ENCODE measurements at regions not wholly inside any gene's neighbourhood (a gene's known extent, or its start where the extent isn't known, plus 50 kb on each side); places are given as distances from the start of the nearest gene placed in this dataset.
"Not testable (repeated sequence)": the region's sequence is repeated elsewhere in the genome, so short reads cannot be mapped to it uniquely, and the experiment has no call there.

DNA sequence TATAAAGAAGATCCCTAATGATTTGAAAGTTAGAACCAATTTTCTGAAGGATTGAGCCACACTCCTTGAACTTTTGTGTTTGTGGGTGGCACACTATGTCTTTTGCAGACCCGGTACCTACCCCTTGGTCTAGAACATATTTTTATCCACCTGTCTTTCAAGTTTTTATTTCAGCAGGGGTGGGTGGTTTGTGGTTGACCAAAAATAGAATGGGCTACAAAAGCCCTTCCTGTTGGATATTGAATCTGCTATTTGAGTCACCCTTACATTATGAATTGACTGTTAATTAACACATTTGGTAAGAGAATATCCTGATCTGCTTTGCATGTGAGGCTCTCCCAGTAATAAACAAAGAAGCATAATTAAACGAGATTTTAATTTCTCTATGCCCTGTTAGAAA is 401.2 kb downstream of the POTEH start:
- not testable (repeated sequence) for H2BK20ac ChIP-seq (ENCODE audit: low read depth, low read length, poor library complexity, severe bottlenecking); H3K4ac ChIP-seq (ENCODE audit: low read depth, low read length); H2BK12ac ChIP-seq (ENCODE audit: insufficient read length, low read depth, low read length); H2AFZ ChIP-seq (ENCODE audit: low read length); H3K9ac ChIP-seq (ENCODE audit: extremely low read depth, insufficient read length, low read length); H3K14ac ChIP-seq (ENCODE audit: insufficient read depth, low read length); H3K23me2 ChIP-seq (ENCODE audit: insufficient read length, low read depth, low read length, poor library complexity, severe bottlenecking); H2BK15ac ChIP-seq (ENCODE audit: low read depth, low read length); H3K79me2 ChIP-seq (ENCODE audit: insufficient read depth, low read length); H3K23ac ChIP-seq (ENCODE audit: insufficient read length, low read depth, low read length); H3K27me3 ChIP-seq (ENCODE audit: insufficient read depth, low read length); H2BK120ac ChIP-seq (ENCODE audit: low read depth, low read length, poor library complexity, severe bottlenecking); H4K20me1 ChIP-seq (ENCODE audit: control insufficient read depth, insufficient read depth, insufficient read length); H3K4me2 ChIP-seq (ENCODE audit: insufficient read depth, insufficient read length, low read length); H3K9me3 ChIP-seq (ENCODE audit: control insufficient read depth, low read depth, low read length); H3K27ac ChIP-seq (ENCODE audit: insufficient read length, low read depth, low read length); H3K27me3 Mint-ChIP-seq (ENCODE audit: low read depth); H3K79me1 ChIP-seq (ENCODE audit: insufficient read depth, low read depth, low read length, poor library complexity, severe bottlenecking); H3K27ac Mint-ChIP-seq; H3K18ac ChIP-seq (ENCODE audit: insufficient read length, low read depth, low read length); H3K4me1 ChIP-seq (ENCODE audit: insufficient read depth, low read length); H4K91ac ChIP-seq (ENCODE audit: insufficient read length, low read depth, low read length); H2AK5ac ChIP-seq (ENCODE audit: insufficient read length, low read length); H4K5ac ChIP-seq (ENCODE audit: insufficient read length, low read depth, low read length); H3K36me3 Mint-ChIP-seq (ENCODE audit: insufficient read depth in 1 of 3, low read depth in 3 of 3); H3T11ph ChIP-seq (ENCODE audit: low read length); H3K56ac ChIP-seq (ENCODE audit: insufficient read length, low read depth, low read length); H3K4me3 Mint-ChIP-seq; H2BK5ac ChIP-seq (ENCODE audit: insufficient read length, low read length); H4K8ac ChIP-seq (replicated peaks; ENCODE audit: insufficient read length, low read depth, low read length); DNase-seq; H3K4me1 Mint-ChIP-seq
- peaks cover 49 to 51% of the 10 kb centered on the region in 2 experiments for H3K9me3 Mint-ChIP-seq
- WGBS (ENCODE audit: extremely low coverage, insufficient read length, low lambda C conversion rate): no CpG with 5 or more reads among the region's 2 CpGs

DNA sequence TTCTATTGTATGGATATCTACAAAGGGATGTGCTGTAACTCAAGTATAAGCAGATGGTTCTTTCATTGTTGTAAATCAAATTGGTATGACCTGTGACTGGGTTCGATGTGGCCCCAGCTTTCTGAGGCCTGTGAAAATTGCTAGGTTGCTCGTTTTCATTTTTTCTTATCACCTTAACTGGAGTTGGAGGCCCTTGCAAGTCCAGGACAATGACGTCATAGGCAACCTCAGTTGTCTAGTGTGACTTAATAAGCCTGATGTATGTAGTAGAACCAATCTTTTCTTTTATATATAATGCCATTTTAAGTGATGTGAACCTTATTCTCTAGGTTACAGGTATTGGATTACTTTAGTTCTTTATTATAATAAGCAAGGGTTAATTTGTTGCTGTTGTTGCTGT is 415.3 kb downstream of the POTEH start:
- not testable (repeated sequence) for H4K5ac ChIP-seq (ENCODE audit: insufficient read length, low read depth, low read length); H3K56ac ChIP-seq (ENCODE audit: insufficient read length, low read depth, low read length); H3K23ac ChIP-seq (ENCODE audit: insufficient read length, low read depth, low read length); H3K4me2 ChIP-seq (ENCODE audit: insufficient read depth, insufficient read length, low read length); H2BK120ac ChIP-seq (ENCODE audit: low read depth, low read length, poor library complexity, severe bottlenecking); H3K4me1 ChIP-seq (ENCODE audit: insufficient read depth, low read length); H2BK12ac ChIP-seq (ENCODE audit: insufficient read length, low read depth, low read length); H3K27me3 ChIP-seq (ENCODE audit: insufficient read depth, low read length); H2AFZ ChIP-seq (ENCODE audit: low read length); H4K20me1 ChIP-seq (ENCODE audit: control insufficient read depth, insufficient read depth, insufficient read length); H3K79me1 ChIP-seq (ENCODE audit: insufficient read depth, low read depth, low read length, poor library complexity, severe bottlenecking); H3K4me1 Mint-ChIP-seq; H3K18ac ChIP-seq (ENCODE audit: insufficient read length, low read depth, low read length); H3K9ac ChIP-seq (ENCODE audit: extremely low read depth, insufficient read length, low read length); H3K27me3 Mint-ChIP-seq (ENCODE audit: low read depth); H3K4ac ChIP-seq (ENCODE audit: low read depth, low read length); H3K14ac ChIP-seq (ENCODE audit: insufficient read depth, low read length); H2BK20ac ChIP-seq (ENCODE audit: low read depth, low read length, poor library complexity, severe bottlenecking); H3K23me2 ChIP-seq (ENCODE audit: insufficient read length, low read depth, low read length, poor library complexity, severe bottlenecking); H3T11ph ChIP-seq (ENCODE audit: low read length); H2BK5ac ChIP-seq (ENCODE audit: insufficient read length, low read length); H3K4me3 Mint-ChIP-seq; H2AK5ac ChIP-seq (ENCODE audit: insufficient read length, low read length); H2BK15ac ChIP-seq (ENCODE audit: low read depth, low read length); H4K91ac ChIP-seq (ENCODE audit: insufficient read length, low read depth, low read length); H4K8ac ChIP-seq (replicated peaks; ENCODE audit: insufficient read length, low read depth, low read length); H3K79me2 ChIP-seq (ENCODE audit: insufficient read depth, low read length); H3K27ac ChIP-seq (ENCODE audit: insufficient read length, low read depth, low read length); H3K27ac Mint-ChIP-seq; H3K36me3 Mint-ChIP-seq (ENCODE audit: insufficient read depth in 1 of 3, low read depth in 3 of 3); DNase-seq
- H3K9me3 Mint-ChIP-seq: peaks cover 56 to 58% of the 10 kb centered on the region in 2 experiments
- H3K9me3 ChIP-seq (ENCODE audit: control insufficient read depth, low read depth, low read length): peaks cover 26% of the 10 kb centered on the region
- no CpG with 5 or more reads among the region's 3 CpGs for WGBS (ENCODE audit: extremely low coverage, insufficient read length, low lambda C conversion rate)
